ENCODE measurements at regions not wholly inside any gene's neighbourhood (a gene's known extent, or its start where the extent isn't known, plus 50 kb on each side); places are given as distances from the start of the nearest gene placed in this dataset.

DNA sequence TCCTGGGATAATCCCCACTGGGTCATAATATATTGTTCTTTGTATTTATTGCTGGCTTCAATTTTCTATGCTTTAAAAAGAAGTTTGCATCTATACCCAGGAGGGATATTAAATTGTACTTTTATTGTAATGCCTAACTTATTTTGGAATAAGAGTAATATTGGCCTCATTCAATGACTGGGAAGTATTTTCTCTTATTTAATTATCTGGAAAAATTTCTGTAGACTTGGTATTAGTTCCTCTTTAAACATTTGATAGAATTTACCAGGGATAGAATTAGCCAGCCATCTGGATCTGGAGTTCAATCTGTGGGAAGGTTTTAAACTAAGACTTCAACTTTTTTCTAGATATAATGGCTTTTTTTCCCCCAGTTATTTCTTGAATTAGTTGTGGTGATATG, 115.2 kb upstream of the ZNF32 start:
- TF ChIP-seq POLR2A (IDR thresholded peaks at IDR 0.05) = no peak
- TF ChIP-seq, protein P1, sequence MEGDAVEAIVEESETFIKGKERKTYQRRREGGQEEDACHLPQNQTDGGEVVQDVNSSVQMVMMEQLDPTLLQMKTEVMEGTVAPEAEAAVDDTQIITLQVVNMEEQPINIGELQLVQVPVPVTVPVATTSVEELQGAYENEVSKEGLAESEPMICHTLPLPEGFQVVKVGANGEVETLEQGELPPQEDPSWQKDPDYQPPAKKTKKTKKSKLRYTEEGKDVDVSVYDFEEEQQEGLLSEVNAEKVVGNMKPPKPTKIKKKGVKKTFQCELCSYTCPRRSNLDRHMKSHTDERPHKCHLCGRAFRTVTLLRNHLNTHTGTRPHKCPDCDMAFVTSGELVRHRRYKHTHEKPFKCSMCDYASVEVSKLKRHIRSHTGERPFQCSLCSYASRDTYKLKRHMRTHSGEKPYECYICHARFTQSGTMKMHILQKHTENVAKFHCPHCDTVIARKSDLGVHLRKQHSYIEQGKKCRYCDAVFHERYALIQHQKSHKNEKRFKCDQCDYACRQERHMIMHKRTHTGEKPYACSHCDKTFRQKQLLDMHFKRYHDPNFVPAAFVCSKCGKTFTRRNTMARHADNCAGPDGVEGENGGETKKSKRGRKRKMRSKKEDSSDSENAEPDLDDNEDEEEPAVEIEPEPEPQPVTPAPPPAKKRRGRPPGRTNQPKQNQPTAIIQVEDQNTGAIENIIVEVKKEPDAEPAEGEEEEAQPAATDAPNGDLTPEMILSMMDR (IDR thresholded peaks at IDR 0.05 in 8 of 11, conservative IDR thresholded peaks at IDR 0.05 in 3 of 11) = no peak
